Trophoblast cell (in vitro differentiated cells and primary cell): ENCODE measurements at regions not wholly inside any gene's neighbourhood (a gene's known extent, or its start where the extent isn't known, plus 50 kb on each side); places are given as distances from the start of the nearest gene placed in this dataset.

Experiments
- DNase-seq, 2 donors: peaks; one replicate each; pipeline ENCODE4 v3.0.0-alpha.2; 2016
- H2AFZ ChIP-seq: 2 replicates; pipeline ENCODE4 v1.6.1; 2013; ENCODE audit warnings: low read length, moderate library complexity, mild to moderate bottlenecking; ENCODE audit not compliant: insufficient read depth, poor library complexity
- H2AK5ac ChIP-seq: 2 replicates; pipeline ENCODE4 v1.6.1; 2013; ENCODE audit warnings: mild to moderate bottlenecking, low read length
- H2BK120ac ChIP-seq: 2 replicates; pipeline ENCODE4 v1.6.1; 2013; ENCODE audit warnings: low read length, mild to moderate bottlenecking, moderate library complexity; ENCODE audit not compliant: insufficient read depth, poor library complexity
- H2BK12ac ChIP-seq: 2 replicates; pipeline ENCODE4 v1.6.1; 2013; ENCODE audit warnings: mild to moderate bottlenecking, low read length, moderate library complexity
- H2BK5ac ChIP-seq: 2 replicates; pipeline ENCODE4 v1.6.1; 2013; ENCODE audit warnings: low read length, low read depth, moderate library complexity, mild to moderate bottlenecking; ENCODE audit not compliant: poor library complexity
- H3K14ac ChIP-seq: 2 replicates; pipeline ENCODE4 v1.6.1; 2013; ENCODE audit warnings: mild to moderate bottlenecking, low read length
- H3K18ac ChIP-seq: 2 replicates; pipeline ENCODE4 v1.6.1; 2013; ENCODE audit warnings: mild to moderate bottlenecking, low read length
- H3K23ac ChIP-seq: 2 replicates; pipeline ENCODE4 v1.6.1; 2013; ENCODE audit warnings: low read length
- H3K27ac ChIP-seq: 2 replicates; pipeline ENCODE4 v1.5.1; 2013; ENCODE audit warnings: low read depth, mild to moderate bottlenecking, inconsistent platforms, low read length, moderate library complexity
- H3K27me3 ChIP-seq: 2 replicates; pipeline ENCODE4 v1.6.1; 2013; ENCODE audit warnings: inconsistent platforms, mild to moderate bottlenecking, low read length, moderate library complexity; ENCODE audit not compliant: insufficient read depth
- H3K36me3 ChIP-seq, 2 experiments: 1 replicate in 1 of 2; 2 replicates in 1 of 2; pipeline ENCODE4 v1.6.1; 2013; ENCODE audit warnings: low read length in 2 of 2, mild to moderate bottlenecking in 2 of 2, moderate library complexity in 1 of 2; ENCODE audit not compliant: insufficient read depth in 2 of 2, control insufficient read depth in 1 of 2
- H3K4ac ChIP-seq: 2 replicates; pipeline ENCODE4 v1.6.1; 2013; ENCODE audit warnings: low read depth, mild to moderate bottlenecking, low read length, moderate library complexity
- H3K4me1 ChIP-seq, 2 experiments: 1 replicate in 1 of 2; 2 replicates in 1 of 2; pipeline ENCODE4 v1.6.1; 2013; ENCODE audit warnings: low read length in 2 of 2, mild to moderate bottlenecking in 2 of 2, moderate library complexity in 1 of 2; ENCODE audit not compliant: insufficient read depth in 2 of 2, control insufficient read depth in 1 of 2
- H3K4me2 ChIP-seq: 2 replicates; pipeline ENCODE4 v1.6.1; 2013; ENCODE audit warnings: inconsistent platforms, mild to moderate bottlenecking, low read length, moderate library complexity
- H3K4me3 ChIP-seq: 2 replicates; pipeline ENCODE4 v1.5.1; 2013; ENCODE audit warnings: mild to moderate bottlenecking, low read depth, low read length, inconsistent platforms
- H3K79me1 ChIP-seq: one replicate; pipeline ENCODE4 v1.6.1; 2013; ENCODE audit warnings: low read length
- H3K79me2 ChIP-seq: 2 replicates; pipeline ENCODE4 v1.6.1; 2013; ENCODE audit warnings: low read length, mild to moderate bottlenecking; ENCODE audit not compliant: control insufficient read depth, insufficient read depth, poor library complexity
- H3K9ac ChIP-seq: 2 replicates; pipeline ENCODE4 v1.6.1; 2013; ENCODE audit warnings: mild to moderate bottlenecking, low read length
- H3K9me3 ChIP-seq: 2 replicates; pipeline ENCODE4 v1.6.1; 2013; ENCODE audit warnings: low read depth, mild to moderate bottlenecking, control low read depth, inconsistent platforms, low read length; ENCODE audit not compliant: insufficient read depth
- H4K12ac ChIP-seq: 2 replicates; pipeline ENCODE4 v1.6.1; 2013; ENCODE audit warnings: low read depth, mild to moderate bottlenecking, low read length, moderate library complexity
- H4K8ac ChIP-seq: 2 replicates; pipeline ENCODE4 v1.6.1; 2013; ENCODE audit warnings: low read depth, mild to moderate bottlenecking, low read length, moderate library complexity
- H4K91ac ChIP-seq: one replicate; pipeline ENCODE4 v1.6.1; 2013; ENCODE audit warnings: low read depth, mild to moderate bottlenecking, low read length, moderate library complexity
- WGBS: extraction: QIAGEN DNeasy Blood & Tissue Kit; methylation state at CpG from one replicate; pipeline ENCODE4 v1.1.7; 2013; ENCODE audit warnings: missing lambda C conversion rate; ENCODE audit not compliant: insufficient read length, insufficient coverage; ENCODE audit errors: extremely low coverage; 5-methylcytosine and 5-hydroxymethylcytosine counted together

DNA sequence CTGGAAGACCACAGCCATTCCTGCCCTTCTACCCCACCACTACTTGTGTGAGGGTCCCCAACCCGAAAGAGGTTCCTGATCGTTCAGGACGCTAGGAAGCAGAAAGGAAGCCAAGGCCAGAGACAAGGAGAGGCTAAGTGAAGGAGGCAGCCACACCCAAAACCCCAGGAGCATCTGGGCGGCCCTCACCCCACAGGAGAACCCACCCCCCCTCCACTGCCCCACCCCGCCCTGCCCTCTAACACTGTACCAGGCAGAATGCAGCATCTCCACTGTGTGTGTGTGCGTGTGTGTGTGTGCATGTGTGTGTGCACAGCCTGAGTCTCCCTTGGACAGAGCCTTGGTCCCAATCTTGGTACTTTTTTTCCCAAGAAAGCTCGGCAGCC, 207.5 kb upstream of the HAAO start:
- H2BK12ac ChIP-seq, result no peak overlapping the region
- WGBS, result no CpG with 5 or more reads among the region's 7 CpGs
- no peak overlapping the region for H2AK5ac ChIP-seq

DNA sequence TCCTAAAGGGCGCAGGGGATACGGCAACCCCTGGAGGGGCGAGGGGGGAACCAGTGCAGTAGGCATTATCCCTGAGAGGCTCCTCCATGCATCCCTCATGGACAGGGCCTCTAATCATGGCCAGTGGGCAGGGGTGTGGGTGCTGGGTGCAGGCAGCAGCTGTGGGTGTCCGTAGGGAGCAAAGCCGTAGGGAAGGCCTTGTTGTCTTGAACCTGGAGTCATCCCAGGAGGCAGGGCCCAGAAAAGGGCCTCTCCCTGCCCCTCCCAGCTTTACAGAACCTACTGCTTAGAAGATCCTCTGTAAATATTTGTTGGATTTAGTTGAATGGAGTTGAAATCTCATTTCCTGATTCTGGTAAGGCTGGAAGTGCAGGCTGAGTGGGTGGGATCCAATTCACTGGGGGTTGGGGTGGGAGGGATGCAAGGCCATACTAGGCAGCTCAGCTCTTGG, 207.0 kb upstream of the HAAO start:
- Histone ChIP-seq H4K91ac (no peak overlapping the region), H3K4ac (no peak overlapping the region), H2BK120ac (no peak overlapping the region), H3K23ac (no peak overlapping the region), H3K14ac (no peak overlapping the region), H3K79me1 (no peaks in the 10 kb centered on the region), H4K8ac (no peak overlapping the region), H2BK12ac (no peak overlapping the region), H3K79me2 (no peaks in the 10 kb centered on the region), H3K4me2 (no peak overlapping the region), H3K18ac (no peak overlapping the region), H3K4me1 (no peaks in the 10 kb centered on the region), H3K27ac (no peak overlapping the region), H4K12ac (no peak overlapping the region), H3K4me3 (no peak overlapping the region), H2BK5ac (no peak overlapping the region), H3K27me3 (no peaks in the 10 kb centered on the region), H2AK5ac (no peak overlapping the region), H3K9me3 (no peaks in the 10 kb centered on the region), H3K9ac (no peak overlapping the region), H3K36me3 (no peaks in the 10 kb centered on the region), H2AFZ (no peak overlapping the region)
- no CpG with 5 or more reads among the region's 5 CpGs for WGBS
- no peak for DNase-seq

More for the DNA sequence above, 207.5 kb upstream of the HAAO start:
- Histone ChIP-seq H3K9me3 (no peaks in the 10 kb centered on the region), H4K91ac (no peak overlapping the region), H3K4me1 (no peaks in the 10 kb centered on the region), H3K27me3 (no peaks in the 10 kb centered on the region), H2BK120ac (no peak overlapping the region), H3K23ac (no peak overlapping the region), H3K4ac (no peak overlapping the region), H3K27ac (no peak overlapping the region), H3K18ac (no peak overlapping the region), H4K12ac (no peak overlapping the region), H2BK5ac (no peak overlapping the region), H3K9ac (no peak overlapping the region), H4K8ac (no peak overlapping the region), H3K4me2 (no peak overlapping the region), H3K4me3 (no peak overlapping the region), H3K36me3 (no peaks in the 10 kb centered on the region), H2AFZ (no peak overlapping the region), H3K14ac (no peak overlapping the region), H3K79me1 (no peaks in the 10 kb centered on the region), H3K79me2 (no peaks in the 10 kb centered on the region)
- no peak for DNase-seq

DNA sequence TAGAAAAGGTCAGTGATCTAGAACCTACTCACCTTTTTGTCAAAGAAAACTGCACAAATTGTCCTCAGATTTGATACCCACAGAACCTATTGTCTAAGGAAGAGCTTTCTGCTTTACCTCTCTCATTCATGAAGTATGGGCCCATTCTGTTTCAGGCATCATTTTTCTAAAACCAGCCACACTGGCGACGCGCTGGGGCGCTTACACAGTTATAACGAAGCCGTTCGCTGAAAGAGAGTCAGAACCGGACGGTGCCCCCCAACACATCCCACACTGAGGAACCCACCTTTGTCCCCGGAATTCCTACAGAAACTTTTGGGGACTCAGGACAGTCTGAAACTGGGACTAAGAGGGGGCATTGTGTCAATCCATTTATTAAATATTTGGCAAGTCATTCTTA, 206.3 kb upstream of the HAAO start:
- H3K4me1 ChIP-seq, result no peaks in the 10 kb centered on the region
- H3K4me3 ChIP-seq, result no peak overlapping the region
- no peak overlapping the region for H2BK5ac ChIP-seq
- no peak overlapping the region for H3K23ac ChIP-seq
- H3K27ac ChIP-seq, result no peak overlapping the region
- H3K4ac ChIP-seq, result no peak overlapping the region
- no peak overlapping the region for H2AFZ ChIP-seq
- no peak overlapping the region for H4K8ac ChIP-seq
- no CpG with 5 or more reads among the region's 10 CpGs for WGBS
- no peaks in the 10 kb centered on the region for H3K79me2 ChIP-seq
- no peak overlapping the region for H3K4me2 ChIP-seq
- H3K9ac ChIP-seq, result no peak overlapping the region
- no peak overlapping the region for H2BK12ac ChIP-seq
- H3K27me3 ChIP-seq, result no peaks in the 10 kb centered on the region
- H3K36me3 ChIP-seq, result no peaks in the 10 kb centered on the region
- H3K18ac ChIP-seq, result no peak overlapping the region
- no peak overlapping the region for H4K12ac ChIP-seq
- no peak overlapping the region for H2AK5ac ChIP-seq
- DNase-seq, result no peak
- no peak overlapping the region for H4K91ac ChIP-seq
- H2BK120ac ChIP-seq, result no peak overlapping the region
- H3K9me3 ChIP-seq, result no peaks in the 10 kb centered on the region
- H3K79me1 ChIP-seq, result no peaks in the 10 kb centered on the region
- H3K14ac ChIP-seq, result no peak overlapping the region

DNA sequence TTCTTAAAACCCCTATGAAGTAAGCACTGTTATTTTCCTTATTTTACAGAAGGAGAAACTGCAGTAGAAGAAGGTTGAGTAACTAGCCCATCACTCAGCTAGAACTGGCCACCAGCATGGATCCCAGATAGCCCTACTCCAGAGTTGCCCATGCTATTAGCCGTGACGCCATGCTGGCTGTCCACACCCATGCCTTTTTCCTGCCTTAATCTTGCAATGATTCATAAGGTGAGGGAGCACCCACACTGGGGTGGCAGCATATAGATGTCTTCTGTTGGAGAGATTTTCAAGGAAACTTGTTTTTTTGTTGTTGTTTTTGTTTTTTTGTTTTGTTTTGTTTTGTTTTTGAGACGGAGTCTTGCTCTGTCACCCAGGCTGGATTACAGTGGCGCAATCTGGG, 204.1 kb upstream of the HAAO start:
- Histone ChIP-seq H3K4me2 (no peak overlapping the region), H2BK5ac (no peak overlapping the region), H2BK120ac (no peak overlapping the region), H3K36me3 (no peaks in the 10 kb centered on the region), H3K79me2 (no peaks in the 10 kb centered on the region), H3K18ac (no peak overlapping the region), H2AK5ac (no peak overlapping the region), H4K91ac (no peak overlapping the region), H3K4ac (no peak overlapping the region), H4K8ac (no peak overlapping the region), H3K14ac (no peak overlapping the region), H3K79me1 (no peaks in the 10 kb centered on the region), H3K9ac (no peak overlapping the region), H3K27me3 (no peaks in the 10 kb centered on the region), H3K27ac (no peak overlapping the region), H3K4me1 (no peaks in the 10 kb centered on the region), H2AFZ (no peak overlapping the region), H3K23ac (no peak overlapping the region), H3K4me3 (no peak overlapping the region), H4K12ac (no peak overlapping the region), H3K9me3 (no peaks in the 10 kb centered on the region), H2BK12ac (no peak overlapping the region)
- peak in 1 of 2 donors; percentile 32 for DNase-seq
- WGBS, result no CpG with 5 or more reads among the region's 4 CpGs
